HFFc6 (cell line): ENCODE measurements at regions not wholly inside any gene's neighbourhood (a gene's known extent, or its start where the extent isn't known, plus 50 kb on each side); places are given as distances from the start of the nearest gene placed in this dataset.
A peak's percentile ranks its signal among the peaks of the same experiment; 100 is the strongest.

ENCODE experiments used
- DNase-seq: peaks from one replicate; pipeline ENCODE4 v3.0.0-alpha.2; 2018
- H3K27ac Mint-ChIP-seq: 2 replicates; pipeline ENCODE4 v1.8.0; 2020; ENCODE audit warnings: mild to moderate bottlenecking, mixed read lengths
- H3K27me3 Mint-ChIP-seq: 2 replicates; pipeline ENCODE4 v1.8.0; 2021; ENCODE audit warnings: mild to moderate bottlenecking, moderate library complexity, mixed read lengths; ENCODE audit not compliant: insufficient read depth
- H3K36me3 Mint-ChIP-seq: 2 replicates; pipeline ENCODE4 v1.8.0; 2021; ENCODE audit warnings: low read depth, mixed read lengths
- H3K4me1 Mint-ChIP-seq: 2 replicates; pipeline ENCODE4 v1.8.0; 2020; ENCODE audit warnings: low read depth, mixed read lengths
- H3K4me3 Mint-ChIP-seq: 2 replicates; pipeline ENCODE4 v1.8.0; 2020; ENCODE audit warnings: mild to moderate bottlenecking, moderate library complexity, mixed read lengths
- H3K9me3 Mint-ChIP-seq: 2 replicates; pipeline ENCODE4 v1.8.0; 2020; ENCODE audit warnings: mild to moderate bottlenecking, mixed read lengths
- CTCF ChIP-seq: fragments of 200-600 bp; sonication (generic); IDR thresholded peaks from 2 replicates; pipeline ENCODE4 v1.5.0; 2021; ENCODE audit warnings: antibody characterized with exemption, mild to moderate bottlenecking

- no peaks in the 10 kb centered on the region for H3K27me3 Mint-ChIP-seq
- peak; percentile 36 for DNase-seq
- H3K4me1 Mint-ChIP-seq, result peaks cover 43% of the 10 kb centered on the region
- TF ChIP-seq CTCF, result no peak
- H3K36me3 Mint-ChIP-seq, result no peaks in the 10 kb centered on the region
- no peak overlapping the region; the same call in 1 of the 2 replicates for H3K4me3 Mint-ChIP-seq
- H3K9me3 Mint-ChIP-seq, result no peaks in the 10 kb centered on the region
- peak overlapping the region; percentile 41; the same call in 1 of the 2 replicates for H3K27ac Mint-ChIP-seq
Observed at GRCh38 chr4:127143460-127144195, 489.1 kb upstream of the INTU start.

GRCh38 chr4:127145006-127145540, 487.7 kb upstream of the INTU start:
- H3K27ac Mint-ChIP-seq, result no peak overlapping the region
- peaks cover 41% of the 10 kb centered on the region for H3K4me1 Mint-ChIP-seq
- no peaks in the 10 kb centered on the region for H3K36me3 Mint-ChIP-seq
- H3K4me3 Mint-ChIP-seq, result no peak overlapping the region
- TF ChIP-seq CTCF, result no peak
- DNase-seq, result no peak
- H3K9me3 Mint-ChIP-seq, result no peaks in the 10 kb centered on the region
- no peaks in the 10 kb centered on the region for H3K27me3 Mint-ChIP-seq

GRCh38 chr4:127148165-127148564, 484.6 kb upstream of the INTU start:
- no peak for TF ChIP-seq CTCF
- Mint-ChIP-seq H3K27ac (no peak overlapping the region), H3K27me3 (no peaks in the 10 kb centered on the region), H3K4me1 (peaks cover 18% of the 10 kb centered on the region), H3K36me3 (no peaks in the 10 kb centered on the region), H3K4me3 (no peak overlapping the region), H3K9me3 (0 out of 2 replicates have a peak, but pooled peaks cover 6% of the 10 kb centered on the region)
- no peak for DNase-seq

GRCh38 chr4:127149086-127149485, 483.7 kb upstream of the INTU start:
- Mint-ChIP-seq H3K27ac (no peak overlapping the region), H3K36me3 (no peaks in the 10 kb centered on the region), H3K4me3 (no peak overlapping the region), H3K27me3 (no peaks in the 10 kb centered on the region), H3K4me1 (peaks cover 9% of the 10 kb centered on the region), H3K9me3 (0 out of 2 replicates have a peak, but pooled peaks cover 6% of the 10 kb centered on the region)
- no peak for DNase-seq
- TF ChIP-seq CTCF, result no peak

- no peak overlapping the region for H3K27ac Mint-ChIP-seq
- H3K4me1 Mint-ChIP-seq, result no peaks in the 10 kb centered on the region
- H3K4me3 Mint-ChIP-seq, result no peak overlapping the region
- no peaks in the 10 kb centered on the region for H3K36me3 Mint-ChIP-seq
- DNase-seq, result no peak
- TF ChIP-seq CTCF, result no peak
- 0 out of 2 replicates have a peak, but pooled peaks cover 6% of the 10 kb centered on the region for H3K9me3 Mint-ChIP-seq
- no peaks in the 10 kb centered on the region for H3K27me3 Mint-ChIP-seq
Observed at GRCh38 chr4:127151941-127152340, 480.8 kb upstream of the INTU start.
